Thoracic aorta (tissue), 2 donors: ENCODE measurements at regions not wholly inside any gene's neighbourhood (a gene's known extent, or its start where the extent isn't known, plus 50 kb on each side); places are given as distances from the start of the nearest gene placed in this dataset.

ENCODE experiments used
- ATAC-seq: fragments of 150-250 bp; one replicate; pipeline ENCODE4 v1.8.0; 2017; ENCODE audit warnings: low read depth; ENCODE audit not compliant: insufficient number of reproducible peaks, low FRiP score
- DNase-seq: peaks from one replicate; pipeline ENCODE4 v3.0.0-alpha.2; 2020; ENCODE audit warnings: low spot score
- H3K27ac ChIP-seq, 2 donors: fragments of 200-600 bp; sonication (generic); 1 replicate in 1 of 2; 2 replicates in 1 of 2; pipeline ENCODE4 v1.5.1; 2016; ENCODE audit warnings: mild to moderate bottlenecking in 2 of 2, moderate library complexity in 2 of 2
- H3K27me3 ChIP-seq: fragments of 200-600 bp; sonication (generic); replicated peaks from 2 replicates; pipeline ENCODE4 v1.6.0; 2016; ENCODE audit warnings: mild to moderate bottlenecking; ENCODE audit not compliant: insufficient read depth
- H3K36me3 ChIP-seq: fragments of 200-600 bp; sonication (generic); one replicate; pipeline ENCODE4 v1.5.1; 2016
- H3K4me1 ChIP-seq, 2 donors: fragments of 200-600 bp; sonication (generic); 1 replicate in 1 of 2; 2 replicates in 1 of 2; pipeline versions ENCODE4 v1.5.1 to v1.6.0; 2016; ENCODE audit warnings: low read depth in 2 of 2, mild to moderate bottlenecking in 1 of 2; ENCODE audit not compliant: control insufficient read depth in 1 of 2
- H3K4me3 ChIP-seq: fragments of 200-600 bp; sonication (generic); 2 replicates; pipeline ENCODE4 v1.5.1; 2016; ENCODE audit warnings: mild to moderate bottlenecking
- H3K9me3 ChIP-seq: fragments of 200-600 bp; sonication (generic); 2 replicates; pipeline ENCODE4 v1.5.1; 2016
- TF ChIP-seq, protein P1 (sequence below): fragments of 200-600 bp; sonication (generic); IDR thresholded peaks from one replicate; pipeline ENCODE4 v1.5.1; 2019; ENCODE audit warnings: antibody characterized with exemption

DNA sequence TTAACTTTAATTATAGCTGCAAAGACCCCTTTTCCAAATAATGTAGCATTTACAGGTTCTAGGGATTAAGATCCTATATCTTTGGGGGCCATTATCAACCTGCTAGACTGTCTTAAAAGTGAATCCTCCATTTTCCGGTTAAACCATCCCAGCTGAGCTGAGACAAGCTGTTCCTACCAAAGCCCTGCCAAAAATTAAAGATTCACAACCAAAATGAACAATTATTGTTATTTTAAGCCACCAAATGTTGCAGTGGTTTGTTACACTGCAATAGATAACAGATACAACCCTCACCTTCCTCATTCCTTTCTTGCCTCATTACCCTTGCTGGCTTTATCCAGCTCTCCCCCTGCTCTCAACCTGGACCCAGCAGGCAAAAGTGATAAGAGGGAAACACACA is 343.4 kb downstream of the CDK5RAP2 start:
- Histone ChIP-seq H3K27me3 (no peaks in the 10 kb centered on the region), H3K9me3 (no peaks in the 10 kb centered on the region), H3K36me3 (no peaks in the 10 kb centered on the region), H3K27ac (no peak overlapping the region), H3K4me1 (no peaks in the 10 kb centered on the region), H3K4me3 (no peak overlapping the region)
- ATAC-seq (no peak), DNase-seq (no peak)
- TF ChIP-seq, protein P1, sequence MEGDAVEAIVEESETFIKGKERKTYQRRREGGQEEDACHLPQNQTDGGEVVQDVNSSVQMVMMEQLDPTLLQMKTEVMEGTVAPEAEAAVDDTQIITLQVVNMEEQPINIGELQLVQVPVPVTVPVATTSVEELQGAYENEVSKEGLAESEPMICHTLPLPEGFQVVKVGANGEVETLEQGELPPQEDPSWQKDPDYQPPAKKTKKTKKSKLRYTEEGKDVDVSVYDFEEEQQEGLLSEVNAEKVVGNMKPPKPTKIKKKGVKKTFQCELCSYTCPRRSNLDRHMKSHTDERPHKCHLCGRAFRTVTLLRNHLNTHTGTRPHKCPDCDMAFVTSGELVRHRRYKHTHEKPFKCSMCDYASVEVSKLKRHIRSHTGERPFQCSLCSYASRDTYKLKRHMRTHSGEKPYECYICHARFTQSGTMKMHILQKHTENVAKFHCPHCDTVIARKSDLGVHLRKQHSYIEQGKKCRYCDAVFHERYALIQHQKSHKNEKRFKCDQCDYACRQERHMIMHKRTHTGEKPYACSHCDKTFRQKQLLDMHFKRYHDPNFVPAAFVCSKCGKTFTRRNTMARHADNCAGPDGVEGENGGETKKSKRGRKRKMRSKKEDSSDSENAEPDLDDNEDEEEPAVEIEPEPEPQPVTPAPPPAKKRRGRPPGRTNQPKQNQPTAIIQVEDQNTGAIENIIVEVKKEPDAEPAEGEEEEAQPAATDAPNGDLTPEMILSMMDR, result no peak

DNA sequence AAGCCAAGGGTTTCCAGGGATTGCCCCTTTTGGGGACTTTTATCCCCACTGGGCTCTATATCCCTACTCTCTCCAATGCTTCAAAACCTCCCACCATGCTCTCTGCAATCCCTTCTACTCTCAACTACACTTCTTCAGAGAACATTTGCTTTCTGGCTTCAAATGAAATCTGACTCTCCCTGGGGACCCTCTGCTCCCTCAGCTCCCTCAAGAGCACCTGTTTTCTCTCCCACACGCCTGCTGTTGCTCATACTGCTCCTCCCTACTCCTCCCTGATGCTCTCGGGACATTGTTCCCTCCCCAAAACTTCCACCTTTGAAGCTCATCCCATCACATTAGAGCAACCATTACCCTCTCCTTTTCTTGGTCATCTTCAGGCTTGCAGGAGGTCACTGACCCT is 344.9 kb downstream of the CDK5RAP2 start:
- Histone ChIP-seq H3K27ac (no peak overlapping the region), H3K4me3 (no peak overlapping the region), H3K9me3 (no peaks in the 10 kb centered on the region), H3K4me1 (no peaks in the 10 kb centered on the region), H3K36me3 (no peaks in the 10 kb centered on the region), H3K27me3 (no peaks in the 10 kb centered on the region)
- TF ChIP-seq, protein P1, result no peak
- ATAC-seq (no peak), DNase-seq (no peak)

DNA sequence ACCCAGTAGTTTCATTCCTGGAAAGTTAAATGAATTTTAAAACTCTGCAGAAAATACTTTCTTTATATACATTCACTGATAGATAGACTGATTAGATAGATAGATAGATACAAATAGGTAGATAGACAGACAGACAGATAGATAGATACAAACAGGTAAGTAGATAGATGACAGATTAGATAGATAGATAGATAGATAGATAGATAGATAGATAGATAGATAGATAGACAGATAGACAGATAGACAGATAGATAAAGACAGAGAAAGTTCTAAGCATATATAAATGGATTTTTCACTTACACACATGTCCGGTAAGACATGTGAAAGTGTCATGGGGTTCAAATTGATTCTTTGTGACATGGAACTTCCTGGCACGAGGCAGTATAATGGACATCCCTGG is 349.7 kb downstream of the CDK5RAP2 start:
- H3K4me3 ChIP-seq, result no peak overlapping the region
- H3K4me1 ChIP-seq, result no peaks in the 10 kb centered on the region
- H3K27me3 ChIP-seq, result no peaks in the 10 kb centered on the region
- no peak overlapping the region for H3K27ac ChIP-seq
- TF ChIP-seq, protein P1, result no peak
- no peaks in the 10 kb centered on the region for H3K36me3 ChIP-seq
- DNase-seq (no peak), ATAC-seq (no peak)
- H3K9me3 ChIP-seq, result no peaks in the 10 kb centered on the region

DNA sequence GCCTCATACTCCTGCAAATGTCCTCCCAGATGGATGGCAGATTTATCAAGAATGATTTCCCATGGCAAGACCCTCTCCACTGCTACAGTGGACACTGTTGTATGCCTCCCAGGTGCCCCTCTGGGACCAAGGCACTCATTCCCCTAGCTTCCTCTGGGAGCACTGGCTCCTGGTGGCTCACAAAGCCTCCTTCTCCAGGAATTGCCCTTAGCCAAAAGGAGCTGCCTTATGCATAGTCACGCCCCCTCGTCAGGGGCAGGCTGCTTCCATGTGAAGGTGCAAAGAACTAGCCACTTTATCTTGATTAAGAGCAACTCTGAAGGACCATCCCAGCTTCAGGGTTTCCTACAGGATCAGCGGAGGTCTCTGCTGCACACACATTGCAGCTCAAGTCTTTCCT is 358.1 kb downstream of the CDK5RAP2 start:
- Histone ChIP-seq H3K27me3 (no peaks in the 10 kb centered on the region), H3K27ac (no peak overlapping the region), H3K9me3 (no peaks in the 10 kb centered on the region), H3K4me1 (no peaks in the 10 kb centered on the region), H3K36me3 (no peaks in the 10 kb centered on the region), H3K4me3 (no peak overlapping the region)
- ATAC-seq (no peak), DNase-seq (no peak)
- TF ChIP-seq, protein P1, result no peak

DNA sequence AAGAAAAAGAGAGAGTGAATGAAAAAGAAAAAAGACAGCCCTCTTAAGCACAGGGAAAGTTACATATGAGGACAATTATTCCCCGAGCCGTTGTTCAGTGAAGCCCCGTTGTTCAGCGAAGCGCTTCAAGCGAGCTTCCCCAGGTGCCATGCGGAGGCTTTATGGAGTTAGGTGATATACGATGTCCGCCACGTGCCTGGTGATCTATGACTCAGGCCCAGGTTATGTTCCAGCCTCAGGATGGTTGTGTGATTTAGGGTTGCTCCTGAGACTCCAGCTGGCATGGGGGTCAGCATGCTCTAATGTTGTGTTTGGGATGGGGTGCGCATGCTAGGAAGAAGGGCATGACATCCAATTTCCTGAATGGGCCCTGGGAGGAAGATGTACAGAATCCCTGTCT is 365.6 kb downstream of the CDK5RAP2 start:
- ATAC-seq, result no peak
- TF ChIP-seq, protein P1, result no peak
- no peak overlapping the region for H3K4me3 ChIP-seq
- H3K27me3 ChIP-seq, result no peaks in the 10 kb centered on the region
- no peaks in the 10 kb centered on the region for H3K36me3 ChIP-seq
- no peak for DNase-seq
- H3K9me3 ChIP-seq, result no peaks in the 10 kb centered on the region
- H3K4me1 ChIP-seq, result no peaks in the 10 kb centered on the region
- no peak overlapping the region for H3K27ac ChIP-seq
